Fibroblast of lung (primary cell): ENCODE measurements at regions not wholly inside any gene's neighbourhood (a gene's known extent, or its start where the extent isn't known, plus 50 kb on each side); places are given as distances from the start of the nearest gene placed in this dataset.

Experiments used
- DNase-seq, 2 donors: peaks; one replicate each; pipeline versions ENCODE4 v3.0.0 to v3.0.0-alpha.2; 2010; ENCODE audit warnings: low read depth in 2 of 2
- H2AFZ ChIP-seq: 2 replicates; pipeline ENCODE4 v1.5.1; 2012; ENCODE audit warnings: low read length, control low read depth, inconsistent platforms
- H3K27ac ChIP-seq: 2 replicates; pipeline ENCODE4 v1.5.1; 2011; ENCODE audit warnings: low read length, control low read depth; ENCODE audit not compliant: insufficient read depth
- H3K27me3 ChIP-seq: 2 replicates; pipeline ENCODE4 v1.5.1; 2011; ENCODE audit warnings: mild to moderate bottlenecking, low read length; ENCODE audit not compliant: control insufficient read depth, insufficient read depth
- H3K36me3 ChIP-seq: 2 replicates; pipeline ENCODE4 v1.5.1; 2011; ENCODE audit warnings: low read length; ENCODE audit not compliant: control insufficient read depth, insufficient read depth
- H3K4me1 ChIP-seq: 2 replicates; pipeline ENCODE4 v1.5.1; 2011; ENCODE audit warnings: low read length; ENCODE audit not compliant: control insufficient read depth, insufficient read depth; ENCODE audit errors: extremely low read depth
- H3K4me2 ChIP-seq: 2 replicates; pipeline ENCODE4 v1.5.1; 2011; ENCODE audit warnings: low read length, control low read depth; ENCODE audit not compliant: insufficient read depth; ENCODE audit errors: extremely low read depth
- H3K4me3 ChIP-seq, 4 experiments: fragments of 200-600 bp in 1 of 4; sonication (generic) in 1 of 4; replicated peaks in 1 of 4; 2 replicates each; pipeline ENCODE4 v1.5.1; 2011 to 2016; ENCODE audit warnings: low read length in 4 of 4, low read depth in 3 of 4, mild to moderate bottlenecking in 3 of 4, control low read depth in 2 of 4, inconsistent platforms in 1 of 4, mixed read lengths in 1 of 4; ENCODE audit not compliant: insufficient read depth in 1 of 4; ENCODE audit errors: control extremely low read depth in 1 of 4
- H3K79me2 ChIP-seq: 2 replicates; pipeline ENCODE4 v1.5.1; 2012; ENCODE audit warnings: mild to moderate bottlenecking, low read length, inconsistent platforms; ENCODE audit not compliant: control insufficient read depth, insufficient read depth
- H3K9ac ChIP-seq: 2 replicates; pipeline ENCODE4 v1.5.1; 2011; ENCODE audit warnings: mild to moderate bottlenecking, low read length, control low read depth; ENCODE audit not compliant: insufficient read depth
- H3K9me3 ChIP-seq: 2 replicates; pipeline ENCODE4 v1.5.1; 2012; ENCODE audit warnings: low read depth, low read length; ENCODE audit not compliant: control insufficient read depth, insufficient read depth
- H4K20me1 ChIP-seq: 2 replicates; pipeline ENCODE4 v1.5.1; 2011; ENCODE audit warnings: low read length; ENCODE audit not compliant: control insufficient read depth, insufficient read depth; ENCODE audit errors: extremely low read depth
- CTCF ChIP-seq, 2 donors: IDR thresholded peaks in 1 of 2; conservative IDR thresholded peaks in 1 of 2; 1 replicate in 1 of 2; 2 replicates in 1 of 2; pipeline ENCODE4 v1.5.1; 2011 to 2012; ENCODE audit warnings: low read length in 2 of 2, control low read depth in 1 of 2, inconsistent platforms in 1 of 2, low read depth in 1 of 2, mild to moderate bottlenecking in 1 of 2
- EZH2 ChIP-seq: IDR thresholded peaks from 2 replicates; pipeline ENCODE4 v1.5.1; 2012; ENCODE audit warnings: low read length, control low read depth, mild to moderate bottlenecking; ENCODE audit errors: missing control alignments

- H3K27ac ChIP-seq: peak overlapping the region; percentile 55
- H3K9me3 ChIP-seq: no peaks in the 10 kb centered on the region
- H2AFZ ChIP-seq: no peak overlapping the region
- peaks cover 10% of the 10 kb centered on the region for H3K4me1 ChIP-seq
- no peaks in the 10 kb centered on the region for H4K20me1 ChIP-seq
- no peaks in the 10 kb centered on the region for H3K36me3 ChIP-seq
- peak overlapping the region; percentile 72 for H3K4me2 ChIP-seq
- no peaks in the 10 kb centered on the region for H3K79me2 ChIP-seq
- H3K27me3 ChIP-seq: no peaks in the 10 kb centered on the region
- no peak overlapping the region for H3K4me3 ChIP-seq
- no peak for TF ChIP-seq EZH2
- TF ChIP-seq CTCF (conservative IDR thresholded peaks at IDR 0.05 in 1 of 2, IDR thresholded peaks at IDR 0.05 in 1 of 2; ENCODE audit: low read depth in 1 of 2, low read length in 2 of 2): no peak
- DNase-seq: peak; percentile 94 to 98
- H3K9ac ChIP-seq: no peak overlapping the region
Measured at GRCh38 chr13:80048802-80049201, 292.1 kb downstream of the SPRY2 start.

- Histone ChIP-seq H3K4me2 (no peak overlapping the region), H3K4me3 (no peak overlapping the region), H3K9ac (no peak overlapping the region), H3K27me3 (no peaks in the 10 kb centered on the region), H3K9me3 (no peaks in the 10 kb centered on the region), H3K27ac (peak overlapping the region; percentile 55), H3K4me1 (peaks cover 10% of the 10 kb centered on the region), H2AFZ (no peak overlapping the region), H4K20me1 (no peaks in the 10 kb centered on the region), H3K36me3 (no peaks in the 10 kb centered on the region), H3K79me2 (no peaks in the 10 kb centered on the region)
- no peak for TF ChIP-seq CTCF (conservative IDR thresholded peaks at IDR 0.05 in 1 of 2, IDR thresholded peaks at IDR 0.05 in 1 of 2; ENCODE audit: low read depth in 1 of 2, low read length in 2 of 2)
- TF ChIP-seq EZH2: no peak
- peak in 1 of 2 donors; percentile 47 for DNase-seq
Measured at GRCh38 chr13:80048030-80048429, 292.9 kb downstream of the SPRY2 start.

GRCh38 chr13:80047406-80047805 is 293.5 kb downstream of the SPRY2 start:
- Histone ChIP-seq H3K9ac (no peak overlapping the region), H3K36me3 (no peaks in the 10 kb centered on the region), H3K4me3 (no peak overlapping the region), H4K20me1 (no peaks in the 10 kb centered on the region), H3K4me2 (no peak overlapping the region), H3K9me3 (no peaks in the 10 kb centered on the region), H3K79me2 (no peaks in the 10 kb centered on the region), H3K27me3 (no peaks in the 10 kb centered on the region), H3K27ac (peak overlapping the region; percentile 0), H2AFZ (peak overlapping the region; percentile 27), H3K4me1 (peaks cover 10% of the 10 kb centered on the region)
- DNase-seq: peak; percentile 56 to 95
- TF ChIP-seq EZH2 (no peak), CTCF (conservative IDR thresholded peaks at IDR 0.05 in 1 of 2, IDR thresholded peaks at IDR 0.05 in 1 of 2; ENCODE audit: low read depth in 1 of 2, low read length in 2 of 2) (no peak)
